ENCODE measurements at regions not wholly inside any gene's neighbourhood (a gene's known extent, or its start where the extent isn't known, plus 50 kb on each side); places are given as distances from the start of the nearest gene placed in this dataset.
A peak's percentile ranks its signal among the peaks of the same experiment; 100 is the strongest.

DNA sequence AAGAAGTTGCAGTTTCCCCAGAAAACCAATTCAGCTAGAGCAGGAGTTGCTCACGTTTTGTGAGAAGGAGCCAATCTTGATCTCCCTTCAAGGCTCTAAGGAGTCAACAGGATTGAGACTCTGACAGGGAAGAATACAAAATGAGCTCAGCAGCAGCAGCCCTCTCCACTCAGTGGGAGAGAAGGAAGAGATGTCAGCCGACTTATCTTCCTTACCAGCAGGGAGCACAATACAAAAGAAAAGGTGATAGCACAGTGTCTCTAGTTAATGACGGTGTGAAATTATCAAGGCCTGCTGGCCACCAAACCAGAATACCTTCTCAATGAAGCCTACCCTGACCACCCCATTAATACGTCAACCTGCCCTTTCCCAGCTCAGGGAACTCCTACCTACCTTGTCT lies 223.6 kb upstream of the TMPO start:
- Histone ChIP-seq H2AFZ (ENCODE audit: low read length) (no peak overlapping the region), H3F3A (ENCODE audit: insufficient read depth, low read length) (no peaks in the 10 kb centered on the region), H3K27me3 (replicated peaks; ENCODE audit: insufficient read depth, low read length) (no peaks in the 10 kb centered on the region), H4K20me1 (ENCODE audit: insufficient read depth, low read length) (no peaks in the 10 kb centered on the region), H3K4me2 (ENCODE audit: low read depth, low read length) (no peak overlapping the region), H3K4me1 (ENCODE audit: low read length) (no peaks in the 10 kb centered on the region), H3K27ac (ENCODE audit: low read length) (no peak overlapping the region), H3K36me3 (replicated peaks; ENCODE audit: insufficient read depth, low read length) (no peaks in the 10 kb centered on the region), H3K4me3 (ENCODE audit: low read length) (no peak overlapping the region), H3K9me3 (replicated peaks; ENCODE audit: insufficient read depth, low read length) (no peaks in the 10 kb centered on the region), H3K9ac (ENCODE audit: low read length) (no peak overlapping the region), H3K79me2 (ENCODE audit: low read length) (no peaks in the 10 kb centered on the region), H3K9me2 (replicated peaks; ENCODE audit: insufficient read depth, low read length) (no peaks in the 10 kb centered on the region)
- TF ChIP-seq, protein P1, sequence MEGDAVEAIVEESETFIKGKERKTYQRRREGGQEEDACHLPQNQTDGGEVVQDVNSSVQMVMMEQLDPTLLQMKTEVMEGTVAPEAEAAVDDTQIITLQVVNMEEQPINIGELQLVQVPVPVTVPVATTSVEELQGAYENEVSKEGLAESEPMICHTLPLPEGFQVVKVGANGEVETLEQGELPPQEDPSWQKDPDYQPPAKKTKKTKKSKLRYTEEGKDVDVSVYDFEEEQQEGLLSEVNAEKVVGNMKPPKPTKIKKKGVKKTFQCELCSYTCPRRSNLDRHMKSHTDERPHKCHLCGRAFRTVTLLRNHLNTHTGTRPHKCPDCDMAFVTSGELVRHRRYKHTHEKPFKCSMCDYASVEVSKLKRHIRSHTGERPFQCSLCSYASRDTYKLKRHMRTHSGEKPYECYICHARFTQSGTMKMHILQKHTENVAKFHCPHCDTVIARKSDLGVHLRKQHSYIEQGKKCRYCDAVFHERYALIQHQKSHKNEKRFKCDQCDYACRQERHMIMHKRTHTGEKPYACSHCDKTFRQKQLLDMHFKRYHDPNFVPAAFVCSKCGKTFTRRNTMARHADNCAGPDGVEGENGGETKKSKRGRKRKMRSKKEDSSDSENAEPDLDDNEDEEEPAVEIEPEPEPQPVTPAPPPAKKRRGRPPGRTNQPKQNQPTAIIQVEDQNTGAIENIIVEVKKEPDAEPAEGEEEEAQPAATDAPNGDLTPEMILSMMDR (IDR thresholded peaks at IDR 0.05; ENCODE audit: low read length): no peak
- TF ChIP-seq EZH2phosphoT487 (IDR thresholded peaks at IDR 0.05; ENCODE audit: low read length) (no peak), EZH2 (optimal IDR thresholded peaks at IDR 0.05; ENCODE audit: low read depth, low read length) (no peak)
- DNase-seq: no peak

DNA sequence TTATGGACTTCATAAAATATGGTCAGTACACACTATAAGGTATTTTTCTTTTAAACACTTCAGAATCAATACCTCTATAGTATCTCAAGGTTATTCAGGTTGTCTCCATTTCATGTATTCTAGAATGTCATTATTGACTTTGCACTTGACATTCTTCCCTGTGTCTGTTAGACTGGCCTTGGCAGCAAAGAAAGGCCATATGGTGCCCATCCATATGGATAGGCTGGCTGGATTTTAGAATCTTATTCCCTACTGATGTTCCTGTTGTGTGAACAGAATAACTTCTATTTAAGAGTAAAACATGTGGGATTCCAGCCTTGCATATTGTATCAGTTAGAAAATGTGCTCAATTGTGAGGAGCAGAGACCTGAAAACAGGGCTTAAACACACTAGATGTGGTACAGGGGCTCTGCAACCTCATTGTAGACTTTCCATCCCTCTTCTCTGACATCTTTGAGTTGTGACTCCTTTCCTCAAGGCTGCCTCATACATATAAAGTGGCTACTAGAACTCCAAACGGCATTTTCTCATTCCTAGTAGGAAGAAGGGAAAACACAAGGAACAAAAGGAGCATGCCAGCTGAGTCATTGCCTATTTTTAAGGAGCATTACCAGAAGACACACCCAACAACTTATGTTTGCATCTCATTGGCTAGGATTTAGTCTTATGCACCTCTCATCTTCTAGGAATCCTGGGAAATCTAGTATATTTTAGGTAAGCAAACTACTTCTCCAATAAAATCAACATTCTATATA lies 221.2 kb upstream of the TMPO start:
- Histone ChIP-seq H2AFZ (ENCODE audit: low read length) (no peak overlapping the region), H3K27ac (ENCODE audit: low read length) (no peak overlapping the region), H4K20me1 (ENCODE audit: insufficient read depth, low read length) (no peaks in the 10 kb centered on the region), H3K9ac (ENCODE audit: low read length) (no peak overlapping the region), H3K9me2 (replicated peaks; ENCODE audit: insufficient read depth, low read length) (no peaks in the 10 kb centered on the region), H3K4me3 (ENCODE audit: low read length) (no peak overlapping the region), H3F3A (ENCODE audit: insufficient read depth, low read length) (no peaks in the 10 kb centered on the region), H3K4me2 (ENCODE audit: low read depth, low read length) (no peak overlapping the region), H3K79me2 (ENCODE audit: low read length) (no peaks in the 10 kb centered on the region), H3K36me3 (replicated peaks; ENCODE audit: insufficient read depth, low read length) (no peaks in the 10 kb centered on the region), H3K4me1 (ENCODE audit: low read length) (no peaks in the 10 kb centered on the region), H3K9me3 (replicated peaks; ENCODE audit: insufficient read depth, low read length) (no peaks in the 10 kb centered on the region), H3K27me3 (replicated peaks; ENCODE audit: insufficient read depth, low read length) (no peaks in the 10 kb centered on the region)
- TF ChIP-seq EZH2 (optimal IDR thresholded peaks at IDR 0.05; ENCODE audit: low read depth, low read length): no peak
- TF ChIP-seq EZH2phosphoT487 (IDR thresholded peaks at IDR 0.05; ENCODE audit: low read length): no peak
- DNase-seq: no peak

DNA sequence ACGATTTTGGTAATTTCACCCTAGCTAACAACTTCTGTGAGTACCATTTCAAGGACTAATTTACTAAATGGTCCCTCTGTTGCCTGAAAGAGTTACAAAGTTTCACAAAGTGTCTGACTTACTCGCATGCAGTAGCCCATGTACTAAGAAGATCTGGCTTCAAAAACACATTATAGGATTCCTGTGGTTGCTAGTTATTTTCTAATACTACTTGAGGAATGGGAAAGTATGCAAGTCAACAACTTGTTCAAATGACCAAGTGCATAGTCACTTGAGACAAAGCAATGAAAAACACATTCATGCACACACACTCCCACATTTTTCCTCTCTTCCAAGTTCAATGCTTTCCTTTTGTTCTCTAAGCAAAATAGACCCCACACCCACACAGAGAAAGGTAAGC lies 219.7 kb upstream of the TMPO start:
- Histone ChIP-seq H3K27ac (ENCODE audit: low read length) (no peak overlapping the region), H3K4me3 (ENCODE audit: low read length) (no peak overlapping the region), H3F3A (ENCODE audit: insufficient read depth, low read length) (no peaks in the 10 kb centered on the region), H2AFZ (ENCODE audit: low read length) (no peak overlapping the region), H3K9ac (ENCODE audit: low read length) (no peak overlapping the region), H3K4me2 (ENCODE audit: low read depth, low read length) (no peak overlapping the region), H3K27me3 (replicated peaks; ENCODE audit: insufficient read depth, low read length) (no peaks in the 10 kb centered on the region), H3K79me2 (ENCODE audit: low read length) (no peaks in the 10 kb centered on the region), H3K4me1 (ENCODE audit: low read length) (no peaks in the 10 kb centered on the region), H4K20me1 (ENCODE audit: insufficient read depth, low read length) (no peaks in the 10 kb centered on the region), H3K9me2 (replicated peaks; ENCODE audit: insufficient read depth, low read length) (no peaks in the 10 kb centered on the region), H3K9me3 (replicated peaks; ENCODE audit: insufficient read depth, low read length) (no peaks in the 10 kb centered on the region), H3K36me3 (replicated peaks; ENCODE audit: insufficient read depth, low read length) (no peaks in the 10 kb centered on the region)
- TF ChIP-seq EZH2 (optimal IDR thresholded peaks at IDR 0.05; ENCODE audit: low read depth, low read length) (no peak), EZH2phosphoT487 (IDR thresholded peaks at IDR 0.05; ENCODE audit: low read length) (no peak)
- TF ChIP-seq, protein P1 (IDR thresholded peaks at IDR 0.05; ENCODE audit: low read length): no peak
- DNase-seq: no peak

DNA sequence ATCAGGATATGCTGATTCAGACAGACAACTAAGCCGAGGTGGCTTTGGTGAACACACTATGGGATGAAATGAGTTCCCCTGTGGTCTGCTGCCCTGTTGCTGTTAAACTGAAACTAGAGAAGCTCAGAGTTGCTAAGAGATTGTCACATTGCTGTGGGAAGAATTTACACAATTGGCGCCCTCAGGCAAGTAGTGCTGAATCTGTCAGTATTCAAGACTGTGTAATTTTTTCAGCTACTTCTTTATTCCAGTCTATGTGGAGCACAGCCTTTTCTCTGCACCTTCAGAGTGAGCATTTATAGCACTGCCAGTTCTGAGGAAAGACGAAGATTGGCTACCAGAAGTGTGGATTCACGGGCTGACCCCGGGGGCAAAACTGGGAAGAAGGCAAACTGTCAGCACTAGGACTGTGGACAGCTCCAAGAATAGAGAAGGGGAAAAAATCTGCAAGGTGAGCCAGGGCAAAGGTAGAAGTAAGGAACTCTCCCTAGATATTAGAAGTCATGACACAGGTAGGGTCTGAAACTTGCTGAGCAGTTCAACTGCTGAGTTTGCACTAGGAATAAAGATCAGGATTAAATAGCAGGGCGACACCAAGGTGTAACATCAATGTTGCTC lies 218.8 kb upstream of the TMPO start:
- peak; percentile 21 for DNase-seq
- Histone ChIP-seq H3K4me1 (ENCODE audit: low read length) (no peaks in the 10 kb centered on the region), H3K4me2 (ENCODE audit: low read depth, low read length) (no peak overlapping the region), H3K27ac (ENCODE audit: low read length) (no peak overlapping the region), H3K79me2 (ENCODE audit: low read length) (no peaks in the 10 kb centered on the region), H3K27me3 (replicated peaks; ENCODE audit: insufficient read depth, low read length) (no peaks in the 10 kb centered on the region), H2AFZ (ENCODE audit: low read length) (no peak overlapping the region), H3K9ac (ENCODE audit: low read length) (no peak overlapping the region), H3K9me3 (replicated peaks; ENCODE audit: insufficient read depth, low read length) (no peaks in the 10 kb centered on the region), H3K4me3 (ENCODE audit: low read length) (no peak overlapping the region), H4K20me1 (ENCODE audit: insufficient read depth, low read length) (no peaks in the 10 kb centered on the region), H3K36me3 (replicated peaks; ENCODE audit: insufficient read depth, low read length) (no peaks in the 10 kb centered on the region), H3K9me2 (replicated peaks; ENCODE audit: insufficient read depth, low read length) (no peaks in the 10 kb centered on the region), H3F3A (ENCODE audit: insufficient read depth, low read length) (no peaks in the 10 kb centered on the region)
- TF ChIP-seq, protein P1 (IDR thresholded peaks at IDR 0.05; ENCODE audit: low read length): no peak
- TF ChIP-seq EZH2 (optimal IDR thresholded peaks at IDR 0.05; ENCODE audit: low read depth, low read length) (no peak), EZH2phosphoT487 (IDR thresholded peaks at IDR 0.05; ENCODE audit: low read length) (no peak)
